Karpas-422 (cell line): ENCODE measurements at regions not wholly inside any gene's neighbourhood (a gene's known extent, or its start where the extent isn't known, plus 50 kb on each side); places are given as distances from the start of the nearest gene placed in this dataset.

Experiments used
- DNase-seq: peaks from one replicate; pipeline ENCODE4 v3.0.0-alpha.2; 2015
- H2AFZ ChIP-seq: fragments of 200-600 bp; sonication (generic); 2 replicates; pipeline ENCODE4 v1.6.1; 2014; ENCODE audit warnings: antibody characterized with exemption, low read length, mixed read lengths
- H3K27ac ChIP-seq: fragments of 200-600 bp; sonication (generic); 2 replicates; pipeline ENCODE4 v1.5.1; 2014; ENCODE audit warnings: mild to moderate bottlenecking, low read length, moderate library complexity
- H3K27me3 ChIP-seq: fragments of 200-600 bp; sonication (generic); 2 replicates; pipeline ENCODE4 v1.6.1; 2014; ENCODE audit warnings: low read length, mixed read lengths
- H3K36me3 ChIP-seq: fragments of 200-600 bp; sonication (generic); 2 replicates; pipeline ENCODE4 v1.6.1; 2014; ENCODE audit warnings: low read length, mixed read lengths; ENCODE audit not compliant: insufficient read depth
- H3K4me1 ChIP-seq: fragments of 200-600 bp; sonication (generic); 2 replicates; pipeline ENCODE4 v1.6.1; 2014; ENCODE audit warnings: mild to moderate bottlenecking, low read length, mixed read lengths
- H3K4me2 ChIP-seq: fragments of 200-600 bp; sonication (generic); 2 replicates; pipeline ENCODE4 v1.6.1; 2014; ENCODE audit warnings: low read length, low read depth, mild to moderate bottlenecking; ENCODE audit not compliant: poor library complexity, severe bottlenecking
- H3K4me3 ChIP-seq: fragments of 200-600 bp; sonication (generic); 2 replicates; pipeline ENCODE4 v1.5.1; 2014; ENCODE audit warnings: mild to moderate bottlenecking, antibody characterized with exemption, low read length, mixed read lengths
- H3K79me2 ChIP-seq: fragments of 200-600 bp; sonication (generic); 2 replicates; pipeline ENCODE4 v1.6.1; 2014; ENCODE audit warnings: mild to moderate bottlenecking, low read length, mixed read lengths
- H3K9ac ChIP-seq: fragments of 200-600 bp; sonication (generic); 2 replicates; pipeline ENCODE4 v1.6.0; 2014; ENCODE audit warnings: low read length
- H3K9me2 ChIP-seq: fragments of 200-600 bp; sonication (generic), shearing (Covaris generic); replicated peaks from 2 replicates; pipeline ENCODE4 v1.6.0; 2014; ENCODE audit warnings: mild to moderate bottlenecking, low read length, moderate library complexity; ENCODE audit not compliant: insufficient read depth
- H3K9me3 ChIP-seq: fragments of 300-700, 200-600 bp; sonication (generic); 2 replicates; pipeline ENCODE4 v1.6.1; 2014; ENCODE audit warnings: low read length, mixed read lengths
- H4K20me1 ChIP-seq: fragments of 200-600 bp; sonication (generic); 2 replicates; pipeline ENCODE4 v1.6.1; 2014; ENCODE audit warnings: mild to moderate bottlenecking, antibody characterized with exemption, low read length, low read depth; ENCODE audit not compliant: insufficient read depth

GRCh38 chr2:176534798-176535466 lies 265.7 kb downstream of the MTX2 start:
- Histone ChIP-seq H3K79me2 (no peaks in the 10 kb centered on the region), H3K36me3 (no peaks in the 10 kb centered on the region), H3K27me3 (no peaks in the 10 kb centered on the region), H3K4me3 (no peak overlapping the region), H3K9me2 (no peaks in the 10 kb centered on the region; the same call in 1 of the 2 replicates), H3K9me3 (no peaks in the 10 kb centered on the region), H3K9ac (no peak overlapping the region), H3K4me2 (no peak overlapping the region), H3K27ac (no peak overlapping the region), H3K4me1 (peaks cover 17% of the 10 kb centered on the region), H2AFZ (no peak overlapping the region), H4K20me1 (no peaks in the 10 kb centered on the region)
- no peak for DNase-seq

GRCh38 chr2:176535467-176536113 lies 266.3 kb downstream of the MTX2 start:
- no peak overlapping the region for H2AFZ ChIP-seq
- H3K9me3 ChIP-seq: no peaks in the 10 kb centered on the region
- no peak for DNase-seq

GRCh38 chr2:176536439-176537133 lies 267.3 kb downstream of the MTX2 start:
- H3K4me3 ChIP-seq: no peak overlapping the region
- H3K27ac ChIP-seq: no peak overlapping the region
- peaks cover 17% of the 10 kb centered on the region for H3K4me1 ChIP-seq
- no peak overlapping the region for H3K9ac ChIP-seq
- no peak for DNase-seq
- H3K27me3 ChIP-seq: no peaks in the 10 kb centered on the region
- no peaks in the 10 kb centered on the region for H3K9me3 ChIP-seq
- H3K9me2 ChIP-seq: no peaks in the 10 kb centered on the region; the same call in 1 of the 2 replicates
- H3K4me2 ChIP-seq: peak overlapping the region; percentile 3
- no peak overlapping the region for H2AFZ ChIP-seq
- no peaks in the 10 kb centered on the region for H3K79me2 ChIP-seq
- no peaks in the 10 kb centered on the region for H3K36me3 ChIP-seq
- H4K20me1 ChIP-seq: no peaks in the 10 kb centered on the region

More at GRCh38 chr2:176535467-176536113, 266.3 kb downstream of the MTX2 start:
- Histone ChIP-seq H3K4me2 (no peak overlapping the region), H3K9ac (no peak overlapping the region), H3K4me1 (peaks cover 17% of the 10 kb centered on the region), H3K36me3 (no peaks in the 10 kb centered on the region), H3K27ac (no peak overlapping the region), H3K79me2 (no peaks in the 10 kb centered on the region), H3K4me3 (no peak overlapping the region), H3K9me2 (no peaks in the 10 kb centered on the region; the same call in 1 of the 2 replicates), H4K20me1 (no peaks in the 10 kb centered on the region), H3K27me3 (no peaks in the 10 kb centered on the region)

GRCh38 chr2:176537932-176538331 lies 268.7 kb downstream of the MTX2 start:
- H3K9ac ChIP-seq: no peak overlapping the region
- H2AFZ ChIP-seq: no peak overlapping the region
- no peaks in the 10 kb centered on the region for H3K36me3 ChIP-seq
- no peak overlapping the region for H3K4me3 ChIP-seq
- no peaks in the 10 kb centered on the region for H3K9me3 ChIP-seq
- DNase-seq: no peak
- no peaks in the 10 kb centered on the region for H3K27me3 ChIP-seq
- H3K4me1 ChIP-seq: peaks cover 17% of the 10 kb centered on the region
- no peaks in the 10 kb centered on the region; the same call in 1 of the 2 replicates for H3K9me2 ChIP-seq
- no peak overlapping the region for H3K4me2 ChIP-seq
- H4K20me1 ChIP-seq: no peaks in the 10 kb centered on the region
- H3K79me2 ChIP-seq: no peaks in the 10 kb centered on the region
- no peak overlapping the region for H3K27ac ChIP-seq

- DNase-seq: no peak
- Histone ChIP-seq H3K79me2 (no peaks in the 10 kb centered on the region), H3K4me3 (no peak overlapping the region), H4K20me1 (no peaks in the 10 kb centered on the region), H3K9me3 (no peaks in the 10 kb centered on the region), H3K27ac (no peak overlapping the region), H3K9me2 (no peaks in the 10 kb centered on the region; the same call in 1 of the 2 replicates), H3K9ac (no peak overlapping the region), H3K4me1 (peaks cover 15% of the 10 kb centered on the region), H3K27me3 (no peaks in the 10 kb centered on the region), H3K4me2 (no peak overlapping the region), H3K36me3 (no peaks in the 10 kb centered on the region), H2AFZ (no peak overlapping the region)
These were observed 271.8 kb downstream of the MTX2 start for GRCh38 chr2:176540995-176541394.

- Histone ChIP-seq H3K4me2 (no peak overlapping the region), H3K9me2 (no peaks in the 10 kb centered on the region), H4K20me1 (no peaks in the 10 kb centered on the region), H3K4me1 (peaks cover 4% of the 10 kb centered on the region; the same call in 1 of the 2 replicates), H3K27ac (no peak overlapping the region), H2AFZ (no peak overlapping the region), H3K9me3 (no peaks in the 10 kb centered on the region), H3K79me2 (no peaks in the 10 kb centered on the region), H3K4me3 (no peak overlapping the region), H3K36me3 (no peaks in the 10 kb centered on the region), H3K27me3 (no peaks in the 10 kb centered on the region), H3K9ac (no peak overlapping the region)
- no peak for DNase-seq
These were observed 273.2 kb downstream of the MTX2 start for GRCh38 chr2:176542476-176542875.

- Histone ChIP-seq H3K27me3 (no peaks in the 10 kb centered on the region), H3K9ac (no peak overlapping the region)
These were observed 275.3 kb downstream of the MTX2 start for GRCh38 chr2:176544557-176544956.

More at GRCh38 chr2:176544557-176544956, 275.3 kb downstream of the MTX2 start:
- Histone ChIP-seq H3K4me3 (no peak overlapping the region), H3K27ac (no peak overlapping the region), H3K4me2 (no peak overlapping the region), H3K36me3 (no peaks in the 10 kb centered on the region), H3K9me2 (no peaks in the 10 kb centered on the region), H3K79me2 (no peaks in the 10 kb centered on the region), H3K9me3 (no peaks in the 10 kb centered on the region), H3K4me1 (peaks cover 4% of the 10 kb centered on the region; the same call in 1 of the 2 replicates), H4K20me1 (no peaks in the 10 kb centered on the region), H2AFZ (no peak overlapping the region)
- no peak for DNase-seq
